OCI-LY1 (cell line): ENCODE measurements at regions not wholly inside any gene's neighbourhood (a gene's known extent, or its start where the extent isn't known, plus 50 kb on each side); places are given as distances from the start of the nearest gene placed in this dataset.

Source experiments
- H2AFZ ChIP-seq: fragments of 200-600 bp; sonication (generic), shearing (Covaris generic); 2 replicates; pipeline ENCODE4 v1.6.0; 2014; ENCODE audit warnings: antibody characterized with exemption, mild to moderate bottlenecking, low read length
- H3F3A ChIP-seq: fragments of 200-600 bp; sonication (generic), shearing (Covaris generic); 2 replicates; pipeline ENCODE4 v1.6.0; 2014; ENCODE audit warnings: mild to moderate bottlenecking, antibody characterized with exemption, low read length, moderate library complexity; ENCODE audit not compliant: insufficient read depth
- H3K27ac ChIP-seq: fragments of 200-600 bp; sonication (generic); 2 replicates; pipeline ENCODE4 v1.5.1; 2014; ENCODE audit warnings: low read length, mixed run types, mild to moderate bottlenecking, low read depth; ENCODE audit not compliant: poor library complexity, severe bottlenecking
- H3K27me3 ChIP-seq: fragments of 200-600 bp; sonication (generic); 2 replicates; pipeline ENCODE4 v1.6.0; 2014; ENCODE audit warnings: antibody characterized with exemption, mild to moderate bottlenecking, low read length, moderate library complexity; ENCODE audit not compliant: insufficient read depth
- H3K36me3 ChIP-seq: fragments of 200-600 bp; sonication (generic); 2 replicates; pipeline ENCODE4 v1.6.1; 2014; ENCODE audit warnings: mild to moderate bottlenecking, antibody characterized with exemption, low read length, moderate library complexity, mixed read lengths; ENCODE audit not compliant: insufficient read depth
- H3K4me1 ChIP-seq: fragments of 200-600 bp; sonication (generic); 2 replicates; pipeline ENCODE4 v1.5.1; 2014; ENCODE audit warnings: mild to moderate bottlenecking, low read length, moderate library complexity; ENCODE audit not compliant: insufficient read depth, severe bottlenecking
- H3K4me2 ChIP-seq: fragments of 200-600 bp; sonication (generic), shearing (Covaris generic); 2 replicates; pipeline ENCODE4 v1.6.1; 2014; ENCODE audit warnings: low read length
- H3K4me3 ChIP-seq: fragments of 200-600 bp; sonication (generic); 2 replicates; pipeline ENCODE4 v1.5.1; 2014; ENCODE audit warnings: low read length, low read depth, mild to moderate bottlenecking, mixed read lengths; ENCODE audit not compliant: poor library complexity, severe bottlenecking
- H3K79me2 ChIP-seq: fragments of 200-600 bp; shearing (Covaris generic); 2 replicates; pipeline ENCODE4 v1.6.1; 2016; ENCODE audit warnings: mixed run types, low read length, mixed read lengths; ENCODE audit not compliant: insufficient read depth
- H3K9ac ChIP-seq: fragments of 200-600 bp; sonication (generic), shearing (Covaris generic); 2 replicates; pipeline ENCODE4 v1.6.1; 2014; ENCODE audit warnings: mild to moderate bottlenecking, low read length, mixed read lengths
- H3K9me2 ChIP-seq: fragments of 200-600 bp; sonication (generic), shearing (Covaris generic); 2 replicates; pipeline ENCODE4 v1.6.1; 2014; ENCODE audit warnings: low read depth, mild to moderate bottlenecking, low read length, mixed read lengths
- H3K9me3 ChIP-seq: fragments of 200-600 bp; shearing (Covaris generic); 2 replicates; pipeline ENCODE4 v1.6.1; 2014; ENCODE audit warnings: low read length, mixed read lengths
- H4K20me1 ChIP-seq: fragments of 200-600 bp; sonication (generic), shearing (Covaris generic); 2 replicates; pipeline ENCODE4 v1.6.0; 2016; ENCODE audit warnings: mild to moderate bottlenecking, low read length; ENCODE audit not compliant: insufficient read depth
- CTCF ChIP-seq: fragments of 200-600 bp; sonication (generic), shearing (Covaris generic); IDR thresholded peaks from 2 replicates; pipeline ENCODE4 v1.5.1; 2017; ENCODE audit warnings: mild to moderate bottlenecking, antibody characterized with exemption, low read length, moderate library complexity, mixed read lengths
- EZH2 ChIP-seq: fragments of 200-600 bp; sonication (generic), shearing (Covaris generic); IDR thresholded peaks from 2 replicates; pipeline ENCODE4 v1.8.0; 2017; ENCODE audit warnings: borderline replicate concordance, mixed run types, mild to moderate bottlenecking, antibody characterized with exemption, low read length, moderate library complexity, mixed read lengths

DNA sequence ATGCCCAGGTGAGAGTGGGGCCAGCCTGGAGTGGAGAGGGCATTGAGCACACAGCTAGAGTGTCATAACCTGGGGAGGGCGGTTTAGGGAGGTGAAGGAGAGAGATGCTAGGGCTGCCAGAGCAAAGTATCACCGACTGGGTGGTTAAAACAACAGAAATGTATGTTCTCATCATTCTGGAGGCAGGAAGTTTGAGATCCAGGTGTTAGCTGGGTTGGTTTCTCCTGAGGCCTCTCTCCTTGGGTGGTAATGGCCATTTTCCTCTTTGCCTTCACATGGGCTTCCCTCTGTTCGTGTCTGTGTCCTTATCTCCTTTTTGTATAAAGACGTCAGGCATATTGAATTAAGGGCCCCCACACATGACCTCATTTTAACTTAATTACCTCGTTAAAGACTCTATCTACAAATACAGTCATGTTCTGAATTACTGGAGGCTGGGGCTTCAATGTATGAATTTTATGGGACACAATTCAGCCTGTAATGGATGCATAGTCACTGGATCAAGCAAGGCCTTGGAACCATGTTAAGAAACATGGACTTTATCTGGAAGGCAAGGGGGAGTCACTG is 118.6 kb upstream of the IL12B start:
- Histone ChIP-seq H3K9me3 (no peaks in the 10 kb centered on the region), H3F3A (no peaks in the 10 kb centered on the region), H3K4me1 (no peaks in the 10 kb centered on the region), H2AFZ (no peak overlapping the region), H3K27me3 (no peaks in the 10 kb centered on the region), H3K4me2 (no peak overlapping the region), H4K20me1 (no peaks in the 10 kb centered on the region), H3K4me3 (no peak overlapping the region), H3K36me3 (no peaks in the 10 kb centered on the region), H3K27ac (no peak overlapping the region), H3K79me2 (no peaks in the 10 kb centered on the region), H3K9me2 (no peaks in the 10 kb centered on the region), H3K9ac (no peak overlapping the region)
- TF ChIP-seq EZH2 (no peak), CTCF (no peak)

GRCh38 chr5:159449925-159450324 is 119.6 kb upstream of the IL12B start:
- Histone ChIP-seq H3K27ac (no peak overlapping the region), H2AFZ (no peak overlapping the region), H3K4me2 (no peak overlapping the region), H4K20me1 (no peaks in the 10 kb centered on the region), H3K27me3 (no peaks in the 10 kb centered on the region), H3K79me2 (no peaks in the 10 kb centered on the region), H3K9me2 (no peaks in the 10 kb centered on the region), H3K4me1 (no peaks in the 10 kb centered on the region), H3K9me3 (no peaks in the 10 kb centered on the region), H3K9ac (no peak overlapping the region), H3K36me3 (no peaks in the 10 kb centered on the region), H3F3A (no peaks in the 10 kb centered on the region), H3K4me3 (no peak overlapping the region)
- TF ChIP-seq EZH2, result no peak
- TF ChIP-seq CTCF, result no peak

- Histone ChIP-seq H4K20me1 (no peaks in the 10 kb centered on the region), H3K79me2 (no peaks in the 10 kb centered on the region), H2AFZ (no peak overlapping the region), H3K9me2 (no peaks in the 10 kb centered on the region), H3K4me1 (no peaks in the 10 kb centered on the region), H3K4me2 (no peak overlapping the region), H3F3A (no peaks in the 10 kb centered on the region), H3K9ac (no peak overlapping the region), H3K27ac (no peak overlapping the region), H3K4me3 (no peak overlapping the region), H3K36me3 (no peaks in the 10 kb centered on the region), H3K27me3 (no peaks in the 10 kb centered on the region), H3K9me3 (no peaks in the 10 kb centered on the region)
- no peak for TF ChIP-seq EZH2
- no peak for TF ChIP-seq CTCF
These were observed 120.1 kb upstream of the IL12B start for GRCh38 chr5:159450417-159450816.
